HepG2 (cell line): ENCODE measurements at regions not wholly inside any gene's neighbourhood (a gene's known extent, or its start where the extent isn't known, plus 50 kb on each side); places are given as distances from the start of the nearest gene placed in this dataset.

ENCODE experiments used
- ATAC-seq: fragments of 200-7000 bp; cut with Tn5 transposase; 3 replicates; pipeline ENCODE4 v1.9.1; 2020; ENCODE audit warnings: mild to moderate bottlenecking, moderate library complexity
- BruUV-seq: library from RNA; stranded (reverse); fragments of 400-500 nt; replicated peaks from 2 replicates; lab custom pipeline; 2021; lab: Mats Ljungman, UMichigan
- CTCF ChIA-PET: fragments of 300-600 bp; formaldehyde crosslinking; extraction: SDS; loops from one replicate; lab custom pipeline; 2021; ENCODE audit warnings: low total read pairs, inconsistent platforms, low intra/inter-chr PET ratio; lab: Yijun Ruan, JAX
- POLR2A ChIA-PET: fragments of 350-600 bp; sonication (Branson Sonifier 250); formaldehyde crosslinking; loops from one replicate; lab custom pipeline; 2020; ENCODE audit warnings: antibody characterized with exemption, inconsistent platforms; lab: Yijun Ruan, JAX
- DNase-seq: peaks from one replicate; pipeline ENCODE4 v3.0.0-alpha.2; 2015; ENCODE audit warnings: low spot score
- FAIRE-seq: peaks from 3 replicates; lab custom pipeline; 2011; peaks lifted over from hg19 to GRCh38; lab: Jason Lieb, UNC
- H2AFZ ChIP-seq: one replicate; pipeline ENCODE4 v1.6.1; 2011; ENCODE audit warnings: low read length, inconsistent platforms
- H3K27ac ChIP-seq: fragments of 300-600 bp; 3 replicates; pipeline ENCODE4 v1.8.0; 2011; ENCODE audit warnings: mixed run types, mild to moderate bottlenecking, mixed read lengths, low read length, inconsistent platforms; ENCODE audit not compliant: insufficient read depth; ENCODE audit errors: extremely low read length
- H3K27me3 ChIP-seq, 2 experiments: fragments of 200-600 bp in 1 of 2; 2 replicates in 1 of 2; 3 replicates in 1 of 2; pipeline versions ENCODE4 v1.6.0 to v1.8.0; 2011; ENCODE audit warnings: low read length in 2 of 2, mild to moderate bottlenecking in 2 of 2, moderate library complexity in 2 of 2, inconsistent platforms in 1 of 2; ENCODE audit not compliant: insufficient read depth in 2 of 2, control insufficient read depth in 1 of 2
- H3K36me3 ChIP-seq, 2 experiments: fragments of 200-600 bp in 1 of 2; replicated peaks in 1 of 2; 2 replicates in 1 of 2; 3 replicates in 1 of 2; pipeline versions ENCODE4 v1.5.1 to v1.8.0; 2011; ENCODE audit warnings: low read length in 2 of 2, inconsistent platforms in 1 of 2; ENCODE audit not compliant: insufficient read depth in 2 of 2, control insufficient read depth in 1 of 2
- H3K4me1 ChIP-seq: 2 replicates; pipeline ENCODE4 v1.5.1; 2012; ENCODE audit warnings: low read length, inconsistent platforms; ENCODE audit not compliant: insufficient read depth
- H3K4me2 ChIP-seq: 2 replicates; pipeline ENCODE4 v1.6.0; 2011; ENCODE audit warnings: low read depth, low read length, inconsistent platforms
- H3K4me3 ChIP-seq, 3 experiments: fragments of 200-600 bp in 1 of 3; sonication (generic), shearing (Covaris generic) in 1 of 3; replicated peaks in 1 of 3; 2 replicates each; pipeline ENCODE4 v1.5.1; 2011 to 2016; ENCODE audit warnings: low read length in 3 of 3, inconsistent platforms in 2 of 3, low read depth in 2 of 3, mild to moderate bottlenecking in 2 of 3, control low read depth in 1 of 3, mixed read lengths in 1 of 3; ENCODE audit not compliant: insufficient read depth in 1 of 3
- H3K79me2 ChIP-seq: one replicate; pipeline ENCODE4 v1.6.1; 2011; ENCODE audit warnings: low read length, inconsistent platforms; ENCODE audit not compliant: insufficient read depth
- H3K9ac ChIP-seq: 2 replicates; pipeline ENCODE4 v1.6.0; 2011; ENCODE audit warnings: mild to moderate bottlenecking, low read depth, low read length, inconsistent platforms; ENCODE audit not compliant: insufficient read depth
- H3K9me3 ChIP-seq: 2 replicates; pipeline ENCODE4 v1.5.1; 2012; ENCODE audit warnings: mild to moderate bottlenecking, low read length
- H4K20me1 ChIP-seq: 2 replicates; pipeline ENCODE4 v1.6.0; 2011; ENCODE audit warnings: inconsistent platforms, mild to moderate bottlenecking, low read length, moderate library complexity; ENCODE audit not compliant: insufficient read depth
- ISX ChIP-seq: sonication (generic); formaldehyde crosslinking; conservative IDR thresholded peaks from 2 replicates; pipeline ENCODE4 v1.5.0; 2020; ENCODE audit warnings: missing genetic modification reagents
- RNF219 ChIP-seq: sonication (generic); formaldehyde crosslinking; IDR thresholded peaks from 2 replicates; pipeline ENCODE4 v1.5.0; 2020; ENCODE audit warnings: mild to moderate bottlenecking, missing genetic modification reagents
- YEATS4 ChIP-seq: sonication (generic); formaldehyde crosslinking; IDR thresholded peaks from 2 replicates; pipeline ENCODE4 v1.4.0; 2020; ENCODE audit warnings: missing genetic modification reagents, borderline replicate concordance
- ZBTB2 ChIP-seq: sonication (generic); formaldehyde crosslinking; IDR thresholded peaks from 2 replicates; pipeline ENCODE4 v1.8.0; 2022; ENCODE audit warnings: low read depth, missing genetic modification reagents
- ZNF138 ChIP-seq: sonication (generic); formaldehyde crosslinking; IDR thresholded peaks from 2 replicates; pipeline ENCODE4 v1.5.0; 2020; ENCODE audit warnings: mild to moderate bottlenecking, low read depth, missing genetic modification reagents
- ZNF333 ChIP-seq: sonication (generic); formaldehyde crosslinking; IDR thresholded peaks from 2 replicates; pipeline ENCODE4 v1.4.0; 2020; ENCODE audit warnings: mild to moderate bottlenecking, missing genetic modification reagents, borderline replicate concordance
- ZNF749 ChIP-seq: sonication (generic); formaldehyde crosslinking; IDR thresholded peaks from 2 replicates; pipeline ENCODE4 v1.8.0; 2022; ENCODE audit warnings: mild to moderate bottlenecking, missing genetic modification reagents, moderate library complexity, borderline replicate concordance
- WGBS: methylation state at CpG from one replicate; pipeline ENCODE4 v1.1.6; 2017; ENCODE audit warnings: low lambda C conversion rate; 5-methylcytosine and 5-hydroxymethylcytosine counted together
- in situ Hi-C: cut with HindIII; loops from 2 replicates; pipeline ENCODE4 v1.10.0; 2017; ENCODE audit warnings: low pct_unique_long_range_greater_than_20kb; ENCODE audit not compliant: extremely low pct_ligation_motif_present
- intact Hi-C: fragments of 100-400 bp; cut with micrococcal nuclease; formaldehyde crosslinking; loops from one replicate; pipeline ENCODE4 v1.10.0; 2022; ENCODE audit not compliant: unreplicated experiment

- Histone ChIP-seq H3K4me1 (no peaks in the 10 kb centered on the region), H3K4me2 (no peak overlapping the region), H3K9ac (no peak overlapping the region), H3K9me3 (peaks cover 16% of the 10 kb centered on the region), H3K79me2 (no peaks in the 10 kb centered on the region), H4K20me1 (no peaks in the 10 kb centered on the region), H2AFZ (no peak overlapping the region), H3K27ac (no peak overlapping the region), H3K4me3 (no peak overlapping the region), H3K36me3 (no peaks in the 10 kb centered on the region), H3K27me3 (no peaks in the 10 kb centered on the region)
- POLR2A ChIA-PET = no interaction called here
- intact Hi-C loops (no loop called here), in situ Hi-C loops (no loop called here)
- 1% methylated on average over 6 of the region's 6 CpGs for WGBS
- TF ChIP-seq RNF219 (CRISPR knock-in tag) (no peak), ZNF138 (CRISPR knock-in tag) (no peak), ISX (no peak), YEATS4 (no peak), ZBTB2 (no peak), ZNF749 (CRISPR knock-in tag) (no peak), ZNF333 (CRISPR knock-in tag) (no peak)
- CTCF ChIA-PET = no interaction called here
- ATAC-seq = no peak
- no TSS peak for BruUV-seq
- DNase-seq = no peak
- FAIRE-seq = no peak
Measured at GRCh38 chr7:68699090-68699711, 899.1 kb upstream of the AUTS2 start.
